ENCODE measurements at regions not wholly inside any gene's neighbourhood (a gene's known extent, or its start where the extent isn't known, plus 50 kb on each side); places are given as distances from the start of the nearest gene placed in this dataset.

DNA sequence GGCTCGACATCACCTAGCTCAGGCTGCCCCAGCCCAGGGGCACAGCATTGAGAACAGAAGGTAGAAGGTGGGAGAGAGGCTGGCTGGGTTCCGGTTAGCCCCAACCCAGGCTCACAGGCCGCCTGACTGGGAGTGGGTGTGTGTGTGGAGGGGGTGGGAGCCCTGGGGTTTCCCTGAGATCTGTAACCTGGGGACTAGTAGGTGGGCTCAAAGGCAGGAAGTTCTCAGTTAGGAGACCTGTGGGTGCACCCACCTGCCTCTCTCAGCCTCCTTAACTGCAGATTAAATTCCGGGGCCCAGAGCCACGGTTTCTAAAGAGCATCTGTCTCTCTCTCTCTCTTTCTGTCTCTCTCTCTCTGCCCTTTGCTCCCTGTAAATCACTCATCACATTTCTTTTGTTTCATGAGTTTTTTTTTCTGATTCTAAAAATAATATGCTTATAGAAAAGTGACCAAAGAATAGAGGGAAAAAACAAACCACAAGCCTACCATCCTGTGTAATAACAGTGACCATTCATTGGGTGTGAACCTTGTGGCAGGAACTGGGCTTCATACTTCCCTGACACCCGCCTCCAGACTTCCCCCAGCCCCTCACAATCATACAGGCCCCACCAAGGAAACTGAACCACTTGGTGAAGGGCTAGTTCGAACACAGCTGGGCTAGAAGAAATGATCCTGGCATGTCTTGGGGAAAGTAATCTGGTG lies 83.4 kb upstream of the SMNDC1 start:
- Histone ChIP-seq H4K20me1 (replicated peaks; ENCODE audit: control insufficient read depth, insufficient read depth, low read length) (no peaks in the 10 kb centered on the region), H3K79me2 (ENCODE audit: control insufficient read depth, insufficient read depth, low read length) (no peaks in the 10 kb centered on the region), H3K4me1 (replicated peaks in 1 of 2; ENCODE audit: control insufficient read depth in 2 of 2, insufficient read depth in 2 of 2, low read length in 2 of 2) (peaks cover 0 to 11% of the 10 kb centered on the region in 2 experiments; a peak in 2 of 5 replicates), H3K9ac (ENCODE audit: insufficient read depth in 1 of 2, low read depth in 2 of 2, low read length in 2 of 2) (no peak overlapping the region), H2AFZ (ENCODE audit: low read depth, low read length) (peak overlapping the region; percentile 38; the same call in 1 of the 2 replicates), H3K4me3 (no peak overlapping the region), H3K36me3 (ENCODE audit: control insufficient read depth, insufficient read depth, low read length) (no peaks in the 10 kb centered on the region), H3K9me1 (ENCODE audit: control insufficient read depth, insufficient read depth, low read length) (no peaks in the 10 kb centered on the region), H3K4me2 (ENCODE audit: insufficient read depth, low read length) (peak overlapping the region; percentile 14; the same call in 1 of the 2 replicates), H3K9me3 (replicated peaks; ENCODE audit: control insufficient read depth, insufficient read depth, low read depth, low read length) (no peaks in the 10 kb centered on the region), H3K27ac (ENCODE audit: extremely low read depth, low read depth, low read length) (no peak overlapping the region), H3K27me3 (ENCODE audit: control insufficient read depth in 2 of 2, insufficient read depth in 2 of 2, low read length in 2 of 2) (peaks cover 0 to 21% of the 10 kb centered on the region in 2 experiments; a peak in 2 of 5 replicates)
- DNase-seq (ENCODE audit: extremely low read depth in 1 of 4, low spot score in 3 of 4) (no peak), ATAC-seq (no peak; the same call in 2 of the 3 replicates), FAIRE-seq (no peak)
- in situ Hi-C loops (cut with MboI) = no loop called here
- BruUV-seq (replicated peaks) = no TSS peak
- intact Hi-C loops (cut with micrococcal nuclease) = loop anchor here (5.0 kb wide), 1 partner anchor 109 kb away; the partner anchor contains the start of gene DUSP5
- POLR2A ChIA-PET = no interaction called here
- CTCF ChIA-PET (ENCODE audit: low intra/inter-chr PET ratio) = interaction anchor here (1.3 kb wide), 1 partner anchor 148 kb away, joined by 3 read pairs; no protein-coding TSS in a partner anchor
- 3% methylated on average over 4 of the region's 7 CpGs for WGBS (ENCODE audit: insufficient coverage, low coverage, missing lambda C conversion rate)
- TF ChIP-seq RAD51 (IDR thresholded peaks at IDR 0.05; ENCODE audit: borderline replicate concordance, low read depth) (no peak), ZNF316 (IDR thresholded peaks at IDR 0.05) (no peak), GABPA (tag; conservative IDR thresholded peaks at IDR 0.05; ENCODE audit: low read depth) (no peak), PBX2 (CRISPR knock-in tag; IDR thresholded peaks at IDR 0.05; ENCODE audit: low read depth) (no peak), PBX2 (tag; conservative IDR thresholded peaks at IDR 0.05; ENCODE audit: low read depth) (peak; percentile 57), PRMT5 (CRISPR knock-in tag; IDR thresholded peaks at IDR 0.05) (no peak), E2F1 (CRISPR knock-in tag; IDR thresholded peaks at IDR 0.05) (no peak), FOXK1 (CRISPR knock-in tag; IDR thresholded peaks at IDR 0.05; ENCODE audit: borderline replicate concordance) (no peak), LCOR (CRISPR knock-in tag; IDR thresholded peaks at IDR 0.05) (no peak)
- TF ChIP-seq, protein P1, sequence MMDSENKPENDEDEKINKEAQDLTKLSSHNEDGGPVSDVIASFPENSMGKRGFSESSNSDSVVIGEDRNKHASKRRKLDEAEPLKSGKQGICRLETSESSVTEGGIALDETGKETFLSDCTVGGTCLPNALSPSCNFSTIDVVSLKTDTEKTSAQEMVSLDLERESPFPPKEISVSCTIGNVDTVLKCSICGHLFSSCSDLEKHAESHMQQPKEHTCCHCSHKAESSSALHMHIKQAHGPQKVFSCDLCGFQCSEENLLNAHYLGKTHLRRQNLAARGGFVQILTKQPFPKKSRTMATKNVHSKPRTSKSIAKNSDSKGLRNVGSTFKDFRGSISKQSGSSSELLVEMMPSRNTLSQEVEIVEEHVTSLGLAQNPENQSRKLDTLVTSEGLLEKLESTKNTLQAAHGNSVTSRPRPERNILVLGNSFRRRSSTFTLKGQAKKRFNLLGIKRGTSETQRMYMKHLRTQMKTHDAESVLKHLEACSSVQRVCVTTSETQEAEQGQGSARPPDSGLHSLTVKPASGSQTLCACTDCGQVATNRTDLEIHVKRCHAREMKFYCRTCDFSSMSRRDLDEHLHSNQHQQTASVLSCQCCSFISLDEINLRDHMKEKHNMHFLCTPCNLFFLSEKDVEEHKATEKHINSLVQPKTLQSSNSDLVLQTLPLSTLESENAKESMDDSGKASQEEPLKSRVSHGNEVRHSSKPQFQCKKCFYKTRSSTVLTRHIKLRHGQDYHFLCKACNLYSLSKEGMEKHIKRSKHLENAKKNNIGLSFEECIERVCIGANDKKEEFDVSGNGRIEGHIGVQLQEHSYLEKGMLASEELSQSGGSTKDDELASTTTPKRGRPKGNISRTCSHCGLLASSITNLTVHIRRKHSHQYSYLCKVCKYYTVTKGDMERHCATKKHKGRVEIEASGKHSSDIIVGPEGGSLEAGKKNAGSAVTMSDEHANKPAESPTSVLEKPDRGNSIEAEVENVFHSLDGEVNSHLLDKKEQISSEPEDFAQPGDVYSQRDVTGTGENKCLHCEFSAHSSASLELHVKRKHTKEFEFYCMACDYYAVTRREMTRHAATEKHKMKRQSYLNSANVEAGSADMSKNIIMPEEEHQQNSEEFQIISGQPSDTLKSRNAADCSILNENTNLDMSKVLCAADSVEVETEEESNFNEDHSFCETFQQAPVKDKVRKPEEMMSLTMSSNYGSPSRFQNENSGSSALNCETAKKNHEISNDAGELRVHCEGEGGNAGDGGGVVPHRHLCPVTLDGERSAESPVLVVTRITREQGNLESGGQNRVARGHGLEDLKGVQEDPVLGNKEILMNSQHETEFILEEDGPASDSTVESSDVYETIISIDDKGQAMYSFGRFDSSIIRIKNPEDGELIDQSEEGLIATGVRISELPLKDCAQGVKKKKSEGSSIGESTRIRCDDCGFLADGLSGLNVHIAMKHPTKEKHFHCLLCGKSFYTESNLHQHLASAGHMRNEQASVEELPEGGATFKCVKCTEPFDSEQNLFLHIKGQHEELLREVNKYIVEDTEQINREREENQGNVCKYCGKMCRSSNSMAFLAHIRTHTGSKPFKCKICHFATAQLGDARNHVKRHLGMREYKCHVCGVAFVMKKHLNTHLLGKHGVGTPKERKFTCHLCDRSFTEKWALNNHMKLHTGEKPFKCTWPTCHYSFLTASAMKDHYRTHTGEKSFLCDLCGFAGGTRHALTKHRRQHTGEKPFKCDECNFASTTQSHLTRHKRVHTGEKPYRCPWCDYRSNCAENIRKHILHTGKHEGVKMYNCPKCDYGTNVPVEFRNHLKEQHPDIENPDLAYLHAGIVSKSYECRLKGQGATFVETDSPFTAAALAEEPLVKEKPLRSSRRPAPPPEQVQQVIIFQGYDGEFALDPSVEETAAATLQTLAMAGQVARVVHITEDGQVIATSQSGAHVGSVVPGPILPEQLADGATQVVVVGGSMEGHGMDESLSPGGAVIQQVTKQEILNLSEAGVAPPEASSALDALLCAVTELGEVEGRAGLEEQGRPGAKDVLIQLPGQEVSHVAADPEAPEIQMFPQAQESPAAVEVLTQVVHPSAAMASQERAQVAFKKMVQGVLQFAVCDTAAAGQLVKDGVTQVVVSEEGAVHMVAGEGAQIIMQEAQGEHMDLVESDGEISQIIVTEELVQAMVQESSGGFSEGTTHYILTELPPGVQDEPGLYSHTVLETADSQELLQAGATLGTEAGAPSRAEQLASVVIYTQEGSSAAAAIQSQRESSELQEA (IDR thresholded peaks at IDR 0.05; ENCODE audit: low read depth) = no peak

Measured in K562 (cell line).